A673 (cell line): ENCODE measurements at regions not wholly inside any gene's neighbourhood (a gene's known extent, or its start where the extent isn't known, plus 50 kb on each side); places are given as distances from the start of the nearest gene placed in this dataset.

ENCODE experiments used
- CTCF ChIP-seq: fragments of 300-800, 200-600 bp; sonication (generic); conservative IDR thresholded peaks from 2 replicates; pipeline ENCODE4 v1.5.1; 2017; ENCODE audit warnings: low read depth, mild to moderate bottlenecking, antibody characterized with exemption, low read length, moderate library complexity, mixed read lengths
- EZH2 ChIP-seq: fragments of 200-600 bp; sonication (generic); IDR thresholded peaks from 2 replicates; pipeline ENCODE4 v1.6.1; 2017; ENCODE audit warnings: borderline replicate concordance, low read depth, mild to moderate bottlenecking, mixed read lengths, antibody characterized with exemption, low read length; ENCODE audit not compliant: poor library complexity, severe bottlenecking

GRCh38 chr2:16755442-16755841 lies 89.8 kb upstream of the CYRIA start:
- TF ChIP-seq EZH2 (no peak), CTCF (no peak)
